HepG2 (cell line): ENCODE measurements at regions not wholly inside any gene's neighbourhood (a gene's known extent, or its start where the extent isn't known, plus 50 kb on each side); places are given as distances from the start of the nearest gene placed in this dataset.

ENCODE experiments used
- BRF2 ChIP-seq: sonication (generic); formaldehyde crosslinking; IDR thresholded peaks from 2 replicates; pipeline ENCODE4 v1.8.1; 2022; ENCODE audit warnings: mild to moderate bottlenecking, missing genetic modification reagents
- HOXD1 ChIP-seq: sonication (generic); formaldehyde crosslinking; IDR thresholded peaks from 2 replicates; pipeline ENCODE4 v1.5.0; 2020; ENCODE audit warnings: missing genetic modification reagents
- TAF1 ChIP-seq: sonication (generic); formaldehyde crosslinking; IDR thresholded peaks from 2 replicates; pipeline ENCODE4 v1.4.0; 2020; ENCODE audit warnings: missing genetic modification reagents
- ZNF513 ChIP-seq: sonication (generic); formaldehyde crosslinking; conservative IDR thresholded peaks from 2 replicates; pipeline ENCODE4 v1.5.0; 2020; ENCODE audit warnings: missing genetic modification reagents

- no peak for TF ChIP-seq BRF2 (CRISPR knock-in tag)
- TF ChIP-seq HOXD1, result no peak
- TF ChIP-seq ZNF513 (CRISPR knock-in tag), result no peak
- no peak for TF ChIP-seq TAF1 (CRISPR knock-in tag)
Observed at GRCh38 chr6:98747273-98747672, 87.1 kb upstream of the POU3F2 start.
